AG09319 (cell line): ENCODE measurements at regions not wholly inside any gene's neighbourhood (a gene's known extent, or its start where the extent isn't known, plus 50 kb on each side); places are given as distances from the start of the nearest gene placed in this dataset.

Experiments used
- DNase-seq: peaks from one replicate; pipeline ENCODE4 v3.0.0-alpha.2; 2010; ENCODE audit warnings: low read depth; ENCODE audit errors: extremely low read depth
- TF ChIP-seq, protein P1 (sequence below): IDR thresholded peaks from 2 replicates; pipeline ENCODE4 v1.5.1; 2011; ENCODE audit warnings: low read depth, mild to moderate bottlenecking, inconsistent platforms, low read length, moderate library complexity

DNA sequence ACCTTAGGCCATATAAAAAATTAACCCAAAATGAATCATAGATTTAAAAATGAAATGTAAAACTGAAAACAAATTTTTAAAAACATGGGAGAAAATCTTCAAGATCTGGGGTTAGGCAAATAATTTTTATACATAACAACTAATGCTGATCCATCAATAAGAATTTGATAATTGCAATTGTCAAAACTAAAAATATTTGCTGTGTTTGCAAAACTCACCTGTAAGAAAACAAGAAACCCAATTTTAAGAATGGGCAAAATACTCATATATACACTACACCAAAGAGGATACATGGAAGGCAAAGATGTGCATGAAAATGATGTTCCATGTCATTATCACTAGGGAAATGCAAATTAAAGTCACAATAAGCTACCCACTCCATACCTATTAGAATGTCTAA lies 194.8 kb upstream of the NRP1 start:
- no peak for DNase-seq
- TF ChIP-seq, protein P1, sequence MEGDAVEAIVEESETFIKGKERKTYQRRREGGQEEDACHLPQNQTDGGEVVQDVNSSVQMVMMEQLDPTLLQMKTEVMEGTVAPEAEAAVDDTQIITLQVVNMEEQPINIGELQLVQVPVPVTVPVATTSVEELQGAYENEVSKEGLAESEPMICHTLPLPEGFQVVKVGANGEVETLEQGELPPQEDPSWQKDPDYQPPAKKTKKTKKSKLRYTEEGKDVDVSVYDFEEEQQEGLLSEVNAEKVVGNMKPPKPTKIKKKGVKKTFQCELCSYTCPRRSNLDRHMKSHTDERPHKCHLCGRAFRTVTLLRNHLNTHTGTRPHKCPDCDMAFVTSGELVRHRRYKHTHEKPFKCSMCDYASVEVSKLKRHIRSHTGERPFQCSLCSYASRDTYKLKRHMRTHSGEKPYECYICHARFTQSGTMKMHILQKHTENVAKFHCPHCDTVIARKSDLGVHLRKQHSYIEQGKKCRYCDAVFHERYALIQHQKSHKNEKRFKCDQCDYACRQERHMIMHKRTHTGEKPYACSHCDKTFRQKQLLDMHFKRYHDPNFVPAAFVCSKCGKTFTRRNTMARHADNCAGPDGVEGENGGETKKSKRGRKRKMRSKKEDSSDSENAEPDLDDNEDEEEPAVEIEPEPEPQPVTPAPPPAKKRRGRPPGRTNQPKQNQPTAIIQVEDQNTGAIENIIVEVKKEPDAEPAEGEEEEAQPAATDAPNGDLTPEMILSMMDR = no peak

DNA sequence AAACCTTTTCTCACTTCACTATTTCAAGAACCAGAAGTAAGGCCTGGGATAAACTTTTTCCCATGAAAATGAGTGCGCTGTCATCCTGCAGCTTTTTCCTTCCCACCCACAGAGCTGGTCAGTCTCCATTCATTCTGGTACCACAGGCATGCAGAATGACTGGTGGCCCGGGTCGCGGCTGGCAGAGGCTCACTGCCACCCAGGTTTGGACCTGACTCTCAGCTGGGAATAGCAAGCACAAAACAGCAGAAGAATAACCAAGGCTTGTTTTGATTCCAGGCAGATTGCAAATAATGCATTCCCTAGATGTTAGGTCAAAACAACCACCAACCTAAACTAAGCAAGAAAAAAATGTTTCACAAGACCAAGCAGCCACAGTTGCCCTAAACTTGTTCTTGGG lies 190.5 kb upstream of the NRP1 start:
- no peak for DNase-seq
- TF ChIP-seq, protein P1 = no peak

DNA sequence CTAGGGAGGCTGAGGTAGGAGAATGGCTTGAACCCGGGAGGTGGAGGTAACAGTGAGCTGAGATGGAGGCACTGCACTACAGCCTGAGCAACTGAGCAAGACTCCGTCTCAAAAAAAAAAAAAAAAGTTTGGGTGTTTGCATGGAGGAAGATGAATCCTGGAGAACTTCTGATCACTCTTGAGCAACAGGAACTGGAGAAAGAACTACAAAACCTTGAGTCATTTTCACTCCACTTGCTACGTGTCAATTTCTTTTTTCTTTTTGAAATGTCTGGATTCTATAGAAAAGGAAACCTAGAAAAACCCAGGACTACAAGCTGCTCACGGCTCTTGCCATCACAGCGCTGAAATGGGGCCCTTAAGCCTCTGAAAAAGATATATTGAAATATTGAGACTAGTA lies 189.6 kb upstream of the NRP1 start:
- DNase-seq = no peak
- TF ChIP-seq, protein P1 = no peak

DNA sequence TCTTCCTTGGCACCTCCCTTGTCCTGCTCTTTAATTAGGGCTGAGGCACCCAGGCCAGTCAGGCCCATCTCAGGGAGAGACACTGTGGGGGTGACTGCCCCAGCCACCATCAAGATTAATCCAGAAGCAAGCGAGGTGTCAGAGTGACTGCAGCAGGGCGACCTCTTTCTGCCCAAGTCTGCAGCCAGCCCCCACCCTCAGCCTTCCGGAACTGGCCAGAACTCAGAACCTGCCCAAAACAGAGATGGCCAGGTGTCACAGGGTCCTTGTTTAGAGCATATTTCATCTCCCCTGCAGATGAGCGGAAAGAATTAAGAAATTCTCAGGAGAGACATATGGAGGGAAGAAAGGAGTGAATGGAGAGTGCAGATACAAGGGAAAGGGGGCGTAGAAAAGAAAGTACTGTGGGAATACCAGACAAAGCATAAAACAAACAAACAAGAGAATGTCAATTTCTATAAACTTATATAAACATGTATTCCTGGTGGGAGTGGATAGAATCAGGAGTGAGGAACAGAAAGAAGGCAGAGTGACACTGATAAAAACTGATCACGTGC lies 188.8 kb upstream of the NRP1 start:
- DNase-seq = no peak
- TF ChIP-seq, protein P1 = no peak

DNA sequence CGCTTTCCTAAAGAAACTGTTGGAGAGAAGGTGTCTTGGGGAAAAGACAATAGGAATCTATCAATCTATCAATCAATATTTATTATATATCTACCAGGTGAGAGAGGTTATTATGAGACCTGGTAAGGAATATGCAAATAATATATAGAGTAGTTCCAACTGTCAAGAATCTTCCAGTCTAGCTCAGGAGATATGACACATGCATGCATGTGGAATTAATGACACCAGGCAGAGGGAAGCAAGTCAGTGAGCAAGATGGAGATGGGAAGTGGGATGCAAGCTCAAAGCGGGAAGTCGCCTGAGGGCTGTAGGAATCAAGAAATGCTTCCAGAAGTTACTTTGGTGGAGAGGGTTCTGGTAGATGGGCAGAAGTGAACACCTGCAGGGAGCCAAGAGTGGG lies 187.4 kb upstream of the NRP1 start:
- no peak for DNase-seq
- TF ChIP-seq, protein P1 = no peak

DNA sequence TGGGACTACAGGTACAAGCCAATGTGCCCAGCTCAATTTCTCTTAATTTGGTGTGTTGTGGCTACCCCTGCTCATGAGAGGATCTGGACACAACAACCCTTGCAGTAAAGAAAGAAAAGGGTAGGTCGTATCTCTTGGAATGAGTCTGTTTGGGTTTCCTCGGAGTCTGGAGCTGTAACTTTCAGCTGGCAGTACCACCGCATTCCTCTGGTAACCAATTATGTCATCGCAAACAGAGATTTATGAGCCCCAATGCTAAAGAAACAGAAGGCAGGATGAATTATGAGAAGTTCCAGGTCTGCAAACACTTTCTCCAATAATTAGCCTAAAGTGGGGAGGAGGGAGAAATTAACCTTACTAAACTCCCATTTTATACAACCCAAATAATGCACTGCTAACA lies 186.6 kb upstream of the NRP1 start:
- DNase-seq = no peak

DNA sequence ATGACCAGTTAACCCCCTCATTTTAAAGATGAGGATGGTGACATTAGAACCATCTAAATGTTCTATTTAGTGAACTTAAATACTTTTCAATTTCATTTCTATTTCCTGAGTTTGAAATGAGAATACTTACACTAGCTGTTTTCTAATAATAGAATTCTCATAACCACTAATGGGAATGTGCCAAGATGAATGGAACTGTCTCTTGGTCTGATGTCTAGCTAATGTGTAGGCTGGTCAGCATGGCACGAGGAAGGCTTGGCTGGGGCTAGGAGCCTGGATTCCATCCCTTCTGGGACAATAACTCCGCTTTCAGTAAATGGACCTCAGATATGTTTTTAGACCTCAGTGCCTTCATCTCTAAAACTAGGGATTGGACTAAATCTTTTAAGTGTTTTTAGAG lies 185.8 kb upstream of the NRP1 start:
- DNase-seq = no peak
- TF ChIP-seq, protein P1 = no peak

More for the DNA sequence above, 186.6 kb upstream of the NRP1 start:
- TF ChIP-seq, protein P1 = no peak
